Activated CD8-positive, alpha-beta T cell treated with anti-CD3 and anti-CD28 coated beads for 36 hours (primary cell): ENCODE measurements at regions not wholly inside any gene's neighbourhood (a gene's known extent, or its start where the extent isn't known, plus 50 kb on each side); places are given as distances from the start of the nearest gene placed in this dataset.

ENCODE experiments used
- ATAC-seq: fragments of 200-7000 bp; cut with Tn5 transposase; one replicate; pipeline ENCODE4 v1.10.0; 2021; ENCODE audit warnings: mild to moderate bottlenecking, moderate library complexity
- CTCF ChIA-PET: fragments of 350-600 bp; sonication (Branson Sonifier 250); formaldehyde crosslinking; loops from one replicate; lab custom pipeline; 2021; ENCODE audit warnings: antibody characterized with exemption; lab: Charles Lee
- POLR2A ChIA-PET: fragments of 350-600 bp; sonication (Branson Sonifier 250); formaldehyde crosslinking; loops from one replicate; lab custom pipeline; 2021; ENCODE audit warnings: antibody characterized with exemption; lab: Charles Lee
- DNase-seq: peaks from one replicate; pipeline ENCODE4 v3.0.0-alpha.2; 2020
- H3K27ac Mint-ChIP-seq: one replicate; pipeline ENCODE4 v1.8.0; 2021; ENCODE audit warnings: mild to moderate bottlenecking, mixed read lengths
- H3K27me3 Mint-ChIP-seq: one replicate; pipeline ENCODE4 v1.8.0; 2021; ENCODE audit warnings: mixed read lengths
- H3K36me3 Mint-ChIP-seq: one replicate; pipeline ENCODE4 v1.8.0; 2021; ENCODE audit warnings: low read depth, mixed read lengths
- H3K4me1 Mint-ChIP-seq: one replicate; pipeline ENCODE4 v1.8.0; 2021; ENCODE audit warnings: low read depth, mixed read lengths
- H3K4me3 Mint-ChIP-seq: one replicate; pipeline ENCODE4 v1.8.0; 2021; ENCODE audit warnings: mild to moderate bottlenecking, moderate library complexity, mixed read lengths
- H3K9me3 Mint-ChIP-seq: one replicate; pipeline ENCODE4 v1.8.0; 2021; ENCODE audit warnings: mixed read lengths
- intact Hi-C: fragments of 100-400 bp; cut with micrococcal nuclease; formaldehyde crosslinking; loops from one replicate; pipeline ENCODE4 v1.10.0; 2022
- TF ChIP-seq, protein P1 (sequence below): fragments of 200-600 bp; IDR thresholded peaks from one replicate; pipeline ENCODE4 v1.8.0; 2022; ENCODE audit warnings: antibody characterized with exemption, mild to moderate bottlenecking

DNA sequence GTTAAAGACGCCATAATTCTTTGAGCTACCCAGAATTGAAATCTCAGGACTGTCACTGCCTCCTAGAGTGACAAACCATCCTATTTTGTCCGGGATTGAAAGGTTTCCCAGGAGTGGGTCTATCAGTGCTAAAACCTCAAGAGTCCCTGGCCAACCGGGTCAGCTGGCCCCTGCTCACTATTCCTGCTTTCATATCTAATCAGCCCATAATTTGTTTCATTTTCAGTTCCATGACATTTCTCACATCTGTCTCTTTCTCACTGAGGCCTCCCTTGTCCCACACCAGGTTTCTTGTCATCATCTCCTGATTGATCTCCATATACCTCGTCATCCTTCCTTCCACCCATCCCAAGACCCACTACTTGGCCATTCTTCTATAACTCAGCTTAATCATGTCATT lies 98.2 kb downstream of the SLC35B3 start:
- CTCF ChIA-PET = no interaction called here
- intact Hi-C loops = no loop called here
- POLR2A ChIA-PET = no interaction called here
- H3K27me3 Mint-ChIP-seq = no peaks in the 10 kb centered on the region
- H3K4me3 Mint-ChIP-seq = no peak overlapping the region
- no peaks in the 10 kb centered on the region for H3K9me3 Mint-ChIP-seq
- DNase-seq = no peak
- H3K27ac Mint-ChIP-seq = no peak overlapping the region
- TF ChIP-seq, protein P1, sequence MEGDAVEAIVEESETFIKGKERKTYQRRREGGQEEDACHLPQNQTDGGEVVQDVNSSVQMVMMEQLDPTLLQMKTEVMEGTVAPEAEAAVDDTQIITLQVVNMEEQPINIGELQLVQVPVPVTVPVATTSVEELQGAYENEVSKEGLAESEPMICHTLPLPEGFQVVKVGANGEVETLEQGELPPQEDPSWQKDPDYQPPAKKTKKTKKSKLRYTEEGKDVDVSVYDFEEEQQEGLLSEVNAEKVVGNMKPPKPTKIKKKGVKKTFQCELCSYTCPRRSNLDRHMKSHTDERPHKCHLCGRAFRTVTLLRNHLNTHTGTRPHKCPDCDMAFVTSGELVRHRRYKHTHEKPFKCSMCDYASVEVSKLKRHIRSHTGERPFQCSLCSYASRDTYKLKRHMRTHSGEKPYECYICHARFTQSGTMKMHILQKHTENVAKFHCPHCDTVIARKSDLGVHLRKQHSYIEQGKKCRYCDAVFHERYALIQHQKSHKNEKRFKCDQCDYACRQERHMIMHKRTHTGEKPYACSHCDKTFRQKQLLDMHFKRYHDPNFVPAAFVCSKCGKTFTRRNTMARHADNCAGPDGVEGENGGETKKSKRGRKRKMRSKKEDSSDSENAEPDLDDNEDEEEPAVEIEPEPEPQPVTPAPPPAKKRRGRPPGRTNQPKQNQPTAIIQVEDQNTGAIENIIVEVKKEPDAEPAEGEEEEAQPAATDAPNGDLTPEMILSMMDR = no peak
- no peaks in the 10 kb centered on the region for H3K4me1 Mint-ChIP-seq
- no peak for ATAC-seq
- no peaks in the 10 kb centered on the region for H3K36me3 Mint-ChIP-seq

DNA sequence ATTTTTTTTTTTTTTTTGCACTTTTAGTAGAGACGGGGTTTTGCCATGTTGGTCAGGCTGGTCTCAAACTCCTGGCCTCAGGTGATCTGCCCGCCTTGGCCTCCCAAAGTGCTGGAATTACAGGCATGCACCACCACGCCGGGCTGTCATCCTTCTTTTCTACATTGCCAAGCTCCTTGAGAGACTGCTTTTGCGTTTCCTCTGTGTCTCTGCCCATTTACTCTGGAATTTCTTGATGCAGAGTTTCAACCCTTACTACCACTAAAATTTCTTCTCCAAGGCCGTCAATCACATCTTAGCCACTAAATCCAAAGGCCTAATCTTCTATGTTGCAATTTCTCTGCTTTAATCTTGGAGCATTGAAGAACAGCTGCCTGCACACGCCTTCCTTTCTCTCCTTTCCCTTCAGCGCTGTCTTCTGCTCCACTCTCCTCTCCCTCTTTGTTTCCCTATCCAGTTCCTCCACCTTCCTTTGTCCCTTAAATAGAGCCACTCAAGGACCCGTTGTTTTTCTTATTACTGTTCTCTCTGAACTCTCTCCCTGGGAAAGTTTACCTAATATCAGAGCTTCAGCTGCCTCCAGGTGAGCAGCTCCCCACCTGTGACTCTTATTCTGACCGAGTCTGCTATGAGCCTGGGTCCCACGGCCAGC lies 98.8 kb downstream of the SLC35B3 start:
- Mint-ChIP-seq H3K36me3 (no peaks in the 10 kb centered on the region), H3K27me3 (no peaks in the 10 kb centered on the region), H3K27ac (no peak overlapping the region), H3K4me1 (no peaks in the 10 kb centered on the region), H3K4me3 (no peak overlapping the region), H3K9me3 (no peaks in the 10 kb centered on the region)
- TF ChIP-seq, protein P1 = no peak
- intact Hi-C loops = no loop called here
- no peak for ATAC-seq
- CTCF ChIA-PET = no interaction called here
- POLR2A ChIA-PET = no interaction called here
- DNase-seq = no peak

DNA sequence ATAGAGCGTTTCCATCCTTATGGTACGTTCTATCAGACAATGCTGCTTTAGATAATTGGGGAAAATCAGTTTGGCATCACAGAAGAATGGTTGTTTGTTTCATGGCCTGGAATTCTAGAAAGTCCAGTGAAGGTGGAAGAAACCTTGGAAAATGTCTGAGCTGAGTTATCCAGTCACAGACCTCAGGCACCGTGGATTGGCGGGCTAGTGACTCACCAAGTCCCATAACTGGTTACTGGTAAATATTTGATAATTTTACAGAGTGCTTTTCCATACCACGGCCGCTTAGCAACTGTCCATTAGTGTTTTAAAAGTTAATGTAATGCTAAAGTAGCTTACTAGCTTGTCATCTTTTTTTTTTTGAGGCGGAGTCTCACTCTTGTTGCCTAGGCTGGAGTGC lies 99.4 kb downstream of the SLC35B3 start:
- DNase-seq = no peak
- no peaks in the 10 kb centered on the region for H3K4me1 Mint-ChIP-seq
- no peak overlapping the region for H3K27ac Mint-ChIP-seq
- H3K9me3 Mint-ChIP-seq = no peaks in the 10 kb centered on the region
- H3K27me3 Mint-ChIP-seq = no peaks in the 10 kb centered on the region
- POLR2A ChIA-PET = no interaction called here
- TF ChIP-seq, protein P1 = no peak
- H3K4me3 Mint-ChIP-seq = no peak overlapping the region
- CTCF ChIA-PET = no interaction called here
- intact Hi-C loops = no loop called here
- ATAC-seq = no peak
- no peaks in the 10 kb centered on the region for H3K36me3 Mint-ChIP-seq

DNA sequence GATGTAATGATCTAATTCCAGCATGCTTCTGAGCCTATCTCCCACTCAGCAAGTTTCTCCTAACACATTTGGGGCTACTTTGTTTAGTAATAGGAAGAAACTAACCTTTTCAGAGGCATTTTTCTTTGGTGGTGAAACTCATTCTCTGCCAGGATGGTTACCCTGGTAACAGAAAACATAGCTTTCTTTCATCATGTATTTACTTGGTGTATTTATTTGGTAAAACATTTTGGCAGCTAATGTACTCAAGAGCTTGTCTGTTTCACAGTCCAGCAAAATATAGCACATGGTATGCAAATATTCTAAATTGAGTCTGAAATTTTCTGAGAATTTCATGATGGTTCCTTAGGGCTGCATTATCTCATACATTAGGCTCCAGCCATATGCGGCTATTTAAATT lies 100.0 kb downstream of the SLC35B3 start:
- H3K9me3 Mint-ChIP-seq = no peaks in the 10 kb centered on the region
- intact Hi-C loops = no loop called here
- ATAC-seq = no peak
- ChIA-PET CTCF (no interaction called here), POLR2A (no interaction called here)
- no peak for DNase-seq
- no peak overlapping the region for H3K27ac Mint-ChIP-seq
- TF ChIP-seq, protein P1 = no peak
- H3K36me3 Mint-ChIP-seq = no peaks in the 10 kb centered on the region
- H3K27me3 Mint-ChIP-seq = no peaks in the 10 kb centered on the region
- H3K4me3 Mint-ChIP-seq = no peak overlapping the region
- H3K4me1 Mint-ChIP-seq = no peaks in the 10 kb centered on the region

DNA sequence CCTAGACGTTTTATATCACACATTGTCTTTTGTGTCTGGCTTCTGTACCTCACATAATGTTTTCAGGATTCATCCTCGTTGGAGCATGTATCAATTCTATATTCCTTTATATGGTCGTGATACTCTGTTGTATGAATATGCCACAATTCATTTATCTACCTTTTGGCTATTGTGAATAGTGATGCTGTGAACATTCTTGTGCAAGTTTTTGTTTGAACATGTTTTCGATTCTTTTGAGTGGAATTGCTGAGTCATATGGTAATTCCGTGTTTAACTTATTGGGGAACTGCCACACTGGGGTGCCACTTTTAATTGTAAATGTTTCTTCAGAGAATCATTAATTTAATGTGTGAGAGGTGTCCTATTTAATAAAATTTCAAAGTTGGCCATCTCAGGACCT lies 101.2 kb downstream of the SLC35B3 start:
- DNase-seq (no peak), ATAC-seq (no peak)
- no peaks in the 10 kb centered on the region for H3K4me1 Mint-ChIP-seq
- TF ChIP-seq, protein P1 = no peak
- ChIA-PET POLR2A (no interaction called here), CTCF (no interaction called here)
- no peak overlapping the region for H3K27ac Mint-ChIP-seq
- intact Hi-C loops = no loop called here
- H3K9me3 Mint-ChIP-seq = no peaks in the 10 kb centered on the region
- no peaks in the 10 kb centered on the region for H3K27me3 Mint-ChIP-seq
- no peaks in the 10 kb centered on the region for H3K36me3 Mint-ChIP-seq
- no peak overlapping the region for H3K4me3 Mint-ChIP-seq
